ENCODE measurements at regions not wholly inside any gene's neighbourhood (a gene's known extent, or its start where the extent isn't known, plus 50 kb on each side); places are given as distances from the start of the nearest gene placed in this dataset.

- TF ChIP-seq ZNF274 (IDR thresholded peaks at IDR 0.05; ENCODE audit: insufficient read depth, insufficient read length) (no peak), BMI1 (IDR thresholded peaks at IDR 0.05; ENCODE audit: borderline replicate concordance) (no peak), ZNF592 (IDR thresholded peaks at IDR 0.05) (no peak), LARP7 (IDR thresholded peaks at IDR 0.05) (no peak), EZH2 (IDR thresholded peaks at IDR 0.05; ENCODE audit: borderline replicate concordance, control insufficient read depth, low read depth, low read length) (no peak), HDAC6 (IDR thresholded peaks at IDR 0.05; ENCODE audit: unreplicated experiment) (no peak), CREM (IDR thresholded peaks at IDR 0.05; ENCODE audit: low read depth) (no peak)
Measured at GRCh38 chr21:38918607-38919346, 113.0 kb downstream of the ETS2 start.

All from GM12878 (cell line).